NCI-H748 treated with DMSO at 0.1 percent for 48 hours (cell line): ENCODE measurements at regions not wholly inside any gene's neighbourhood (a gene's known extent, or its start where the extent isn't known, plus 50 kb on each side); places are given as distances from the start of the nearest gene placed in this dataset.

Experiments
- DNase-seq: peaks from one replicate; lab custom pipeline; 2025; lab: John Stamatoyannopoulos, UW

- DNase-seq: no peak
These were observed 89.0 kb upstream of the HMCN1 start for GRCh38 chr1:185645162-185645640.

DNA sequence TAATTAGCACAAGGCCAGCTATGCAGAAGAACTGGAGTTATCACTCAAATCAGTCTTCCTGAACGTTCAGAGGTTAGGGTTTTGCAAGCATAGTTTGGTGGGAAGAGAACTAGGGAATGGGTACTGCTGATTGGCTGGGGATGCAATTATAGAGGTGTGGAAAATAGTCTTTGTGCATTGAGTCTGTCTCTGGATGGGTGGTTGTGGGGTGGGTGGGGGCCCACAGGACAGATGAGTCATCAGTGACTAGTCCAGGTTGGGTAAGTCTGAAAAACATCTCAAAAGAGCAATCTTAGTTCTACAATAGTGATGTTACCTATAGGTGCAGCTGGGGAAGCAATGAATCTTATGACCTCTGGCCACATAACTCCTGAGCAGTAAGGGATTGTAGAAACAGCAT lies 89.7 kb upstream of the HMCN1 start:
- no peak for DNase-seq

GRCh38 chr1:185636848-185637247 lies 97.3 kb upstream of the HMCN1 start:
- no peak for DNase-seq

- no peak for DNase-seq
These were observed 99.5 kb upstream of the HMCN1 start for GRCh38 chr1:185634704-185635103.

- no peak for DNase-seq
These were observed 101.3 kb upstream of the HMCN1 start for GRCh38 chr1:185632659-185633423.

- no peak for DNase-seq
These were observed 102.3 kb upstream of the HMCN1 start for GRCh38 chr1:185631843-185632242.

DNA sequence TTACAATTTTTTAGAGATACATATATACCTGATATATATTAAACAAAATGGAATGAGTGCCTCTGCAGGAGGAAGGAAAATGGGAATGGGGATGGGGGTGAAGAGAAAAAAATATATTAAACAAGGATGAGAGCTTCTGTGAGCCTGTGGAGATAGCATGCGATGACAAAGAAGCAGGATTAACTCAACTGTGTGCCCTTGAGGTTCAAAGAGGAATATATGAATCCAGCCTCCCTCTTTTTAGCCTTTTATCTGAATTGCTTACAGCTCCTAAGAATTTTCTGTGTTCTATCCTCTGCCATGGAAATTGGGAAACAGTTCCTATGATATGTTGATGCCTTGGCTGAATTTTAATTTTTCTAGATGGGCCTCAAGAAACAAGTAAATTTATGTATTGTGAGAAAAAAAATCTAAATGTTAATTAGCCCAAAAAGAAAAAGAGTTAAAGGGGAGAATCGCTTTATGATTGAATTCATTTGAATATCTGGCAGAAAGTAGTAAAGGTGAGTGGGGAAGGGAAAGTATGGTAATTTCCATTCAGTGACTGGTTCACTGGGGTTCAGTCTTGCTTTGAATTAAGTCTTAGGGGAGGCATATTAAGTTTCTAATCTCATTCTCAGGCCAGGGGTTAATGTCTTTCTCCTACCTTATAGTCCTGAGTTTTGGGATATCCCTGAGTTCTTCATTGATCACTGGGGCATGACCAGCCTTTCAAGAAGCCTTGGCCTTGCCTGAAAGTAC lies 106.3 kb upstream of the HMCN1 start:
- no peak for DNase-seq

DNA sequence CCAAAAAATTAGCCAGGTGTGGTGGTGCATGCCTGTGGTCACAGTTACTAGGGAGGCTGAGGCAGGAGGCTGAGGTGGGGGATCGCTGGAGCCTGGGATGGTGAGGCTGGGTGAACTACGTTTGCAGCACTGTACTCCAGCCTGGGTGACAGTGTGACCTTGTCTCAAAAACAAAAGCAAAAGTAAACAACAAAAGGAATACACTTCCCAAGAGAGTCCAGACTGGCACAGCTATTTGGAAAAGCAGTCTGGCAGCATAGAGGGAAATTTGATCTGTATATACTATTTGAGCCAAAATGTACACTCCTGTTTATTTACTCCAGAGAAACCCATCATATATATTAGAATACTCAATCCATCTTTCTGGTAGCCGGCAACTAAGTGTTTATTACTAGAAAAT lies 107.0 kb upstream of the HMCN1 start:
- DNase-seq: no peak

DNA sequence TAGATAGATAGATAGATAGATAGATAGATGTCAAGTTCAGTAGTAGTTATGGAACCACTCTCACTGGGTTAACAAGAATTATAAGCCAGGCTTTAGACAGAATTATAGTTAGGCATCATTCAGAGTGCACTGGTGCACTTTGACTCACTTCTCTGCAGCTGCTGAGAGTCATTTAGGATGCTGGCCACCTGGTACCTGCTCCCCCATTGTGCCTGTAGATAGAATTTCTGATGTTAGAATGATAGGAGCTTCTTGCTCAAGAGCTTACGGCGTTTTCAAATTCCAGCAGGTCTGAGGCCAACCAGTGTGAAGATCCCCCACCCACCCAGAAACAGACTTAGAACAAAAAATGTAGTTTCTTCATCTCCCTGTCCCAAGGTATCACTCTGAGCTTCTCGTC lies 107.8 kb upstream of the HMCN1 start:
- no peak for DNase-seq

DNA sequence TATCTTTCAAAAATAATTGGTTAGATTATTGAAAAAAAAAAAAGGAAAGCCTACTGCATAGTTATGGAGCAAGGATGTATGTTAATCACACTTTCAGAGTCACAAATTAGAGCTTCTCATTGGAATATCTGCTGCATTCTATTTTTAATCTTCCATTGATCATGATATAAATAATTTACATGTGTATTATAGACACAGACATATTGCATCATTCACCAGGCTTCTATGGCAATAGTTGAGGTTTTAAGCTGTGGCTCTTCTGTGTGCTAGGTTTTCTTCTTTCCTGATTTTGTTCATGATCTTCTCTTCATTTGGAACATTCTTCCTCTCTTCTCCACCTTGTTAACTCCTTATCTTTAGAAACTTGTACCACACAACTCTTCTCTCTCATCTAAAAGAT lies 123.2 kb upstream of the HMCN1 start:
- DNase-seq: no peak

GRCh38 chr1:185608177-185608576 lies 126.0 kb upstream of the HMCN1 start:
- no peak for DNase-seq

- DNase-seq: no peak
These were observed 131.0 kb upstream of the HMCN1 start for GRCh38 chr1:185603158-185603557.

DNA sequence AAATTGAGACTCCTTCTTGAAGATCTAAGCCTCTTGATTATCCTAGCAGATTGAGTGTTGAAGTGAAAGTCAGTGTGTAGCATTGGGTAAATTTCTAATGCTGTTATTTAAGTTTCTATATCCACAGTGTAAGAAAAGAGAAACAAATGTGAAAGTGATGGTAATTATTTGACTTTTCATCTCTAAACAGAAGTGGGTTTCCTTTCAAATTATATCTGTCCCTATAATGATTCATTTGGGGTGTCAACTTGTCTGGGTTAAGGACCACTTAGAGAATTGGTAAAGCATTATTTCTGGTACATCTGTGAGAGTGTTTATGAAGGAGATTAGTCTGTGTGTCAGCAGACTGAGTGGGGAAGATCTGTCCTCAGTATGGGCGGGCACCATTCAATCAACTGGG lies 133.0 kb upstream of the HMCN1 start:
- DNase-seq: no peak

- DNase-seq: no peak
These were observed 133.6 kb upstream of the HMCN1 start for GRCh38 chr1:185600641-185601040.

GRCh38 chr1:185598332-185598731 lies 135.9 kb upstream of the HMCN1 start:
- no peak for DNase-seq

GRCh38 chr1:185595835-185596667 lies 138.1 kb upstream of the HMCN1 start:
- peak; percentile 10 for DNase-seq

GRCh38 chr1:185594786-185595410 lies 139.3 kb upstream of the HMCN1 start:
- no peak for DNase-seq

GRCh38 chr1:185593271-185593670 lies 140.9 kb upstream of the HMCN1 start:
- DNase-seq: no peak

DNA sequence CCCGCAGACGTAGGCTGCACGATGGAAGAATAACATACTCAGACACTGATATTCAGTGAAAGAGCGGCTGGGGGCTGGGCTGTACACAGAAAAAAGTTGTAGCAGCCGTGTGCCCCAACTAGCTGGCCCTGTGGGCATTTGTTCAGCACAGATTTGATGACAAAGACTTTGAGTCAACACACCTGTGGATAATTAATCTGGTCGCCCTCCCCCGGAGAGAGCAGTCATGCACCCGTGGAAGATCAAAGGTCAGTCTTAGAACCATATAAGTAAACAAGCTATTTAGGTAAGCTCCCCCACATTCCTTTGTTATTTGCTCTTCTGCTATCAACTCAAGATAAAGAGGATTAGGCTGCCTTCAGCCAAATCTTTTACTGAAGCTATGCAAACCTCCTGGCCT lies 148.4 kb upstream of the HMCN1 start:
- DNase-seq: no peak

DNA sequence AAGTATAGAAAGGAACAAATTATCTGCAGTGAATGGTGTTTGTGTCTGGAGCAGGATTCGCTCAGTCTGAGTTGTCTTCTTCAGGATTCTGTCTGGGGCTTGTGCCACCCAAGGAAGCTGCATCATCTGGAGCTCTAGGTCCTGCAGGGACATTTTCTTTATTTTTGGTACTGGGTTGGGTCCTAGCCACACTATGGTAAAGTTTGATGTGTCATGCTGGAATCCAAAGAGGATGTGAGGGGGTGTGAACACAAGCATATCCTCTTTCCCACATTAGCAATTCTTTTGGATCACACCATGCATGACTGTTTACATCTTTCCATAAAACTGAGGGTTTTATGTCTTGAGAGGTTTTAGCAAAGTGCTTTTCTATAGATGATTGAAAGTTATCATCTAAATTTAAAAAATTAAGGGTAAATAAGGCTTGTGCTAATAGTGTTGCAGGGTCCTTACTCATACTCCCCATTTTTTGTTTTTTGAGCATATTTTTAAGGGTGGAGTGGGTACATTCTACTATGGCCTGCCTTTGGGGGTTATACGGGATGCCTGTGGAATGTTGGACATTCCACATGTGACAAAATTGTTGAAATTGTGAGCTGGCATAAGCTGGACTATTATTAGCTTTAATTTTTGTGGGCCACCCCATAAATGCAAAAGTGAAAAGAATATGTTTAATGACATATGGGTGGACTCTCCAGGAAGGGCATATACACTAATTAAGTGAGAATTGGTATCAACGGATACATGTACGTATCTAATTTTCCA lies 152.0 kb upstream of the HMCN1 start:
- DNase-seq: no peak

DNA sequence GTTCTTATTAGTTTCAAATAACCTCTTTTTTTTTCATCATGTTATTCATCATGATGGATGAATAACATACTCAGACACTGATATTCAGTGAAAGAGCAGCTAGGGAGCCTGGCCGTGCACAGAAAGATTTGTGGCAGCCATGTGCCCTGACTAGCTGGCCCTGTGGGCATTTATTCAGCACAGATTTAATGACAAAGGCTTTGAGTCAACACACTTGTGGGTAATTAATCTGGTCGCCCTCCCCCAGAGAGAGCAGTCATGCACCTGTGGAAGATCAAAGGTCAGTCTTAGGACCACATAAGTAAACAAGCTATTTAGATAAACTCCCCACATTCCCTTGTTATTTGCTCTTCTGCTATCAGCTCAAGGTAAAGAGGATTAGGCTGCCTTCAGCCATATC lies 153.2 kb upstream of the HMCN1 start:
- DNase-seq: no peak
